NCI-H146 (cell line): ENCODE measurements at regions not wholly inside any gene's neighbourhood (a gene's known extent, or its start where the extent isn't known, plus 50 kb on each side); places are given as distances from the start of the nearest gene placed in this dataset.

ENCODE experiments used
- DNase-seq: peaks from one replicate; lab custom pipeline; 2025; lab: John Stamatoyannopoulos, UW

- no peak for DNase-seq
Observed at GRCh38 chr12:93134175-93134890, 205.2 kb upstream of the EEA1 start.

DNA sequence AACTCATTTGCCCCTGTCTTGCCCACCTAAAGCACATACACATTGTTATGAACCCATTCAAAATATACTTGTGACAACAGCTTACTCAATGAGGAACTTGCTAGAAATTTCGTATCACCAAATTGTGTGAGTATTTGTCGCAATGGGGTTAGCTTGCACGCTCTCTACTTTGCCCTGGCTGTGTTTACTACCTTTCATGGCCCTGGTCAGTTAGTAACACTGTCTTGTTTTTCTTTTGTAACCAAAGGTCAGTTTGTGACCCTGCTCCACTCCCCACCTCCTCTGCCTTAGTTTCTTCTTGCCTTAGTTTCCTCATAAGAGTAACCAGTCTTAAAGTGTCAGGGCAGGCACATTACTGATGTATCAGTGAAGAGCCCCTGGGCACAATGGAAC, 205.8 kb upstream of the EEA1 start:
- no peak for DNase-seq

DNA sequence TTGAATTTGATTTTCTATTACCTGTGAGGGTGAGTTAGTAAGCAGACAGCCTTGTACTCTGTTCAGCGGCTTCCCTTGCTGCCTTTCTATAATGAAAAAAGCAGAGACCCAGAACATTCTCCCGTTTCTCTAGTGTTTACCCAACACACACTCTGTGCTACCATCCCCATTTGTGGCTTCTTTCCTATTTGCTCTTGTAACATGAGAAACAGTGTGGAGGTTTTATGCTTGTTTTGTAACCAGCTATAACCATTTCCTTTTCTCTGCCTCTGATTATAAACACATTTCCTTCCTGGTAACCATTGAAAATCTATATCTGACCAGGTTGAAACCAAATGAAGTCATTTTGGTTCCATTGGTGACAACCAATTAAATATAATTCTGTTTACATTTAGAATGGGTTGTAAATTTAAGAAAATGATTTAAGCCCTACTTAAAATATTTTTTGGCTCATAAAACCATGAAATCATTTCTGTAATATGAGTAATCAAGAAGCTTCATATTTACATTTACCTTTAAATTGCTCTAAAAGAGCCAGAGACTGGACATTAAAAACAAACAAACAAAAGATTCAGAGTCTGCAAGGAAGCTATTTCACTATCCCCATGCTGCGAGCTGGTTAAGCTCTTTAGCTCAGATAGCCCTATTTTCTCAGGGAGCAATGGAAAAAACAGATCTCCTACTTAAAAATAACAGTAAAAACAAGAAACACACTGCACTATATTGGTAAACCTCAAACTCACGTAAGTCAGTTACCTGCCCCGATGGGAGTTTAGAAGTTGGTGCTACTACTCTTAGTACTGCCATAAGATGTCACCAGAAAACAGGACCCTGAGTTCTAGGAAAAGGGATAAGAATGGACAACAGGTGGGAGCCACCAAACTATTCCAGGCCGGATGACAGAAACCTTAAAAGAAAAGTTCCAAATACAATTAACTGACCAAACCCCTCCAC, 206.5 kb upstream of the EEA1 start:
- no peak for DNase-seq

GRCh38 chr12:93136253-93137055, 207.4 kb upstream of the EEA1 start:
- DNase-seq: no peak

- no peak for DNase-seq
Observed at GRCh38 chr12:93137656-93138612, 208.8 kb upstream of the EEA1 start.

DNA sequence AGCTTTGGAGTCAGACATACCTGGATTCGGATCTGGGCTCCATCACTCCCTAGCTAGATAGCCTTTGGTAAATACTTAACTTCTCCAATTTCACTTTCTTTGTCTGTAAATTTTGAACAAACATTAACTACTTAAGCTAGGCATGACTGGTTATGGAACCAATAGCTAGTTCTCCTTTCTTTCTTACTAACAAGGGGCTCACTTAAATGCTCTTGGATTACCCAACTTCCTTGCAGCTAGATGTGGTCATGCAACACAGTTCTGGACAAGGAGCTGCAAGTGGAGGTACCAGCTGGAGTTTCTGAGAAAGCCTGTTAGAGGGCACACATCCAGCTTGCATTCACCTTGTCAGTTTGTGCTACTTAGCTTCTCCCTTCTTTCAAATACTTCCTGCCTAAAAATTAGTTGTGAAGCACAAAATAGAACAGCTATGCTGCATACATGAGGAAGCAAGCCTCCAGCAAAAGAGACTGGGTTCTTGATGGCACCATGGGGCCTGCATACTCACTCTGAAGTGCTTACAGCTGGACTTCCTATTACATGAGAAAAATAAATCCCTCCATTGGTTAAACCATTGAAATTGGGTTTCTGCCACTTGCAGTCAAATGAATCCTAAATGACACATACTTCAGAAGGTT, 210.1 kb upstream of the EEA1 start:
- DNase-seq: no peak

GRCh38 chr12:93140325-93140724, 211.2 kb upstream of the EEA1 start:
- no peak for DNase-seq

GRCh38 chr12:93140801-93141200, 211.7 kb upstream of the EEA1 start:
- DNase-seq: no peak

DNA sequence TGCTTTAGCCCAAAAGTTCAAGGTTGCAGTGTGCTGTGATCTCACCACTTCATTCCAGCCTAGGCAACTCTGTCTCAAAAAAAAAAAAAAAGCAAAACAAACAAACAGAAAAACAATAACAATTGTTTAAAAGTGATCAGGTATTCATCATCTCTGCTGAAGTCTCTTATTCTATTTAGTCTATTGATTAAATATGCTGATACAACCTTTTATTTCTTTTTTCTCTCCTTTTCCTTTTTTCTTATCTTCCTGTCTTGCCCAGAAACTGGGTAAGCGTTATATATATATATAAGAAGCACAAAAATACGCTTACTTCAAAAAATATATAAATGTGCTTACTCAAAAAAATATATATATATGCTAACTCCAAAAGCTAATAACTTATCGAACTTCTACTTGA, 213.8 kb upstream of the EEA1 start:
- no peak for DNase-seq

DNA sequence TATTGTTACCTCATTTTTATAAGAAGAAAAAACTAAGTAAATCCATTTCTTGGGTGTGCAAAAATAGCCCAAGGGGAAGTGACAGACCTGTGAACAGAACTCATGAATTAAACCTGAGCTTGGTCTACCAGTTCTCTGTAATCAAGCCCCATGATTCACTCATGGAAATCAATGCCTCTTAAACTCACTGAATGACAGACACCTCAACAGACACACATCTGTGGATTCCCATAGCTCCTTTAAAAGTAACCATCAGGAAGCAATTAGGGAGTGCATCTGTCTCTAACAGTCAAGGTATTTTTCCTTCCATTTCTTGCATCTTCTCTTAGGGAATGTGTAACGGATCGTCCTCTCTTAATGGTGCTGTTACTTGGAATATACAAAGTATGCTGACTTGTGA, 215.0 kb upstream of the EEA1 start:
- no peak for DNase-seq

DNA sequence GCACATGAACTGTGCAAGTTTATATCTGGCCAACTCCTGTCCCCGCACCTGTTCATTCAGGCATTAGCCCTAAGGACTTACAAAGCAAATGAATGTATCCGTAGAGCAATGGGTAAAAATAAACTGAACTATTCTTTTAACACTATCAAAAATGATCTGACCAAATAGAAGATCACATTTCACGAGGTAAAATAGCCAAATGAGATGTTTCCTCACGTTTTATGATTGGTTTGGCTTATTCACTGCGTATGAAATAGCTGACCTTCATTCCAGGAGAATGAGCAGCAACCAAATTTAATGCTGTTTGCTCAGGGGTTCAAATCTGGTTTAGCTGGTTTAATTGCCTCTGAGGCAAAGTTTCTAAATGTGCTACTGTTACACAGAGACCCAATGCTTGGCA, 216.0 kb upstream of the EEA1 start:
- DNase-seq: no peak

DNA sequence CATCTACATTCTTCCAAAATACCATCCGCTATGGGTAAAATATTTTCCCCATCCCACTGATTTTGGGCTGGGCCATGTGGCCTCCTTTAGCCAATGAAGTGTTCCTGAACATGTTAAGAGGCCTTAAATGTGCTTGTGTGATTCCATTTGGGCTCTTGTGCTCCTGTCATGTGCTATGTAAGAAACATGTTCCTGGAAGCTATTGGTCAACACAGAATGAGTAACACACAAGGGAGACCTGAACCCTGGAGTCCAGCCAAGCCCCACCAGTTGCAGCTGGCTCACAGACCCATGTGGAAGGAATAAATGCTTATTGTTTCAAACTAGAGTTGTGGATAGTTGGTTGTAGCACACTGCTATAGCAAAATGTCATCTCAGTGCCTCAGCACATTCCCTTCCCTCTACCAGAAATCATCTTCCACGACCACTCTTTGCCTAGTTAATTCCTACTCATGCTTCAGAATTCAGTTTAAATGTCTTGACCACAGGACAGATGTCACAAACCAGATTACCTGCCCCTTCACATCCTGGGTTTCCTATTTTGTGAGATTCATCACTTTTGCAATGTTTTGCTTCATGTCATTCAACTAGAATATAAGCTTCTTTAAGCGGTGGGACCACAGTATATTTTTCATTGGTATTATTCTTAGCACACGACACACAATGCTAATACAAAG, 217.3 kb upstream of the EEA1 start:
- no peak for DNase-seq

- DNase-seq: no peak
Observed at GRCh38 chr12:93146970-93147369, 217.9 kb upstream of the EEA1 start.

DNA sequence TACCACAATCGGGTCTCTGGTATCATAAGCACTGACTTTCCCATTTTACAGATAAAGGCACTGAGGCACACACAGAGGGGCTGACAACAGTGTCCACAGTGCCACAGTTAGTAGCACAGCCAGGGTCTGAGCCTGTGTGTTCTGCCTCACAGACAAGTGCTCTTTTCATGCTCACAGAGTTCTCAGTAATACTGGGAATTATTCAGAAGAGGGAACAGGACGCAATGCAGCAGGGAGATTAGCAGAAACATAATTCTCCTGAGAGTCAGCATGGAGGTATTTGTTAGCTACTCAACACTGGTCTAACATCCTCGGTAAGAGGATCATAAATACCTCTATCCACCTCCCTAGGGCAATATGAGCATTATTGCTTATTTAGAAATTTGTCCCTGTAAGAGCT, 219.3 kb upstream of the EEA1 start:
- DNase-seq: no peak

GRCh38 chr12:93149229-93149628, 220.1 kb upstream of the EEA1 start:
- DNase-seq: no peak

DNA sequence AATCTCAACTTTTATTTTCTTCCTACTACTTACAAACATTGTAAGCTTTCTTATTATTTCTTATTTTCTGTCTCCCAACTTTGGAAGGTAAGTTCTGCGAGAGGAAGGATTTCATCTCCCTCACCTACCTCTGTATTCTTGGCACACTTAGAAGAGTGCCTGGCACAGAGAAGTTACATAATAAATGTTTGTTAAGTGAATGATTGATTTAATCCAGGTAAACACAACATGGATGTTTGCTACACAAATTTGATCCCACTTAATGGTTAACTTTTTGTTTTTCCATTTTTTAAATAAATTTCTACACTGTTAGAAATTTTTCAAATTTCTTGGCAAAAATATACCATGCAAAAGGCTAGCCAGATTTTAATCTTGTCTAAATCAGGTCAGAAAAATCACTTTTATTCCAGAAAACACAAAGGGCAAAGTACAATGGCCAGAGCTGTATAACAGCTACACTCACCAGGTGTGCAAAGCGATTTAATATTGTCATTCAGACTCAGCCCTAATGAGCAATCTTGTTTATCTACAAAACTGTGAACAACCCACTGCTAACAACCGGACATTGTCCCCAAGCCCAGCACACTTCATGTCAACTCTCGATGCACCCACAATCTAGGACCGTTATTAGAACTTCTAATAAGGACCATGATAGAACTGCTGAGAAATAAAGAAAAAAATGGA, 222.1 kb upstream of the EEA1 start:
- DNase-seq: no peak

GRCh38 chr12:93152617-93153016, 223.5 kb upstream of the EEA1 start:
- DNase-seq: no peak

DNA sequence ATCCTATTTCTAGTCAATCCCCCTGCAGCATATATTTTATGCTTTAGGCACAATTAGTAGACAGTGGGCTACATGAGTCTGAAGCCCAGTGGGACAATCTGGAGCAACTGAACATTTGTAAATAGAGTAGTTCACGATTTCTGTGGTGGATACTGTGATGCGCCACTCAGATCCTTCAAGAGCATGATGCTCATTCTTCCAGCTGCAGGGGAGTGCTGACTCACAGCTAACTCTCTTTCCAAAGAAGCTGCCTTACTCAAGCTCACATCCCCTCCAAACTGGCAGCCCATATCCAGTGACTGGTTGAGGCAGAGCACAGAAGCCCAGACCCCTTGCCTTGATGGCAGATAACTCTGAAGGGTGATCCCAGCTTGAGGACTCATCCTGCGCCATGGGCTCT, 224.2 kb upstream of the EEA1 start:
- no peak for DNase-seq

DNA sequence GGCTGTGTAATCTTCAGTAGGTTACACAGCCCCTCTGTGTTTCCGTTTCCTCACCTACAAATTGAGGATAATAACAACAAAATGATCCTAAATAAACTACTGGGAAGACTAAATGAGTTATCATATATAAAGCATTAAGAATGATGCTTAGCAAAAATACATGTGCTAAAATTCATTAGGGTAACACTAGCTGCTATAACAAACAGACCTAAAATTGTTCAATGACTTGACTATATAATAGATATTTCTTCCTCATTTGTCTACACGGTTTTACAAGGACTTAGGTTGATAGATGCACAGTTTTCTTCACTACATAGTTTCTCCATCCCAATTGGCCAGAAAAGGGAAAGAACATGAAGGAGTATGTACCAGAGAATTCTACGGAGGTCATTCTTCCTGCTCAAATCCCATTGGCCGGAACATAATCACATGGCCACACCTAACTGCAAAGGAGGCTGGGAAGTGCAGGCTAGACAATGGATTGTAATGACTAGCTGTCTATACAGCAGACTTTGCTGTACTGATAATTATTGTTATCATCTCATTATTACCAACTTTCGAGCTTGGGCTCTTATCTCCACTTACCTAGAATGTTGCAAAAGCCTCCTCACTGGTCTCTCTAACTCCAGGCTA, 223.5 kb upstream of the NUDT4 start:
- no peak for DNase-seq
